IMR-90 (cell line): ENCODE measurements at regions not wholly inside any gene's neighbourhood (a gene's known extent, or its start where the extent isn't known, plus 50 kb on each side); places are given as distances from the start of the nearest gene placed in this dataset.

Experiments
- ATAC-seq: fragments of 200-7000 bp; cut with Tn5 transposase; 2 replicates; pipeline ENCODE4 v1.9.1; 2020; ENCODE audit warnings: low read depth, mild to moderate bottlenecking, moderate library complexity
- BruUV-seq: library from RNA; stranded (reverse); fragments of 400-500 nt; replicated peaks from 2 replicates; lab custom pipeline; 2021; lab: Mats Ljungman, UMichigan
- CTCF ChIA-PET: fragments of 300-600 bp; formaldehyde crosslinking; extraction: SDS; loops from one replicate; lab custom pipeline; 2021; ENCODE audit warnings: antibody characterized with exemption; lab: Yijun Ruan, JAX
- POLR2A ChIA-PET: fragments of 300-600 bp; sonication (Branson Sonifier 250); formaldehyde crosslinking; loops from one replicate; lab custom pipeline; 2022; ENCODE audit warnings: antibody characterized with exemption; ENCODE audit not compliant: unreplicated experiment; lab: Charles Lee
- DNase-seq: peaks from one replicate; pipeline ENCODE4 v3.0.0; 2013
- H2AFZ ChIP-seq: replicated peaks from 2 replicates; pipeline ENCODE3; 2013; ENCODE audit warnings: low read length, mild to moderate bottlenecking; ENCODE audit not compliant: poor library complexity
- H2AK5ac ChIP-seq: 2 replicates; pipeline ENCODE4 v1.6.1; 2013; ENCODE audit warnings: low read depth, low read length, inconsistent platforms
- H2AK9ac ChIP-seq: replicated peaks from 2 replicates; pipeline ENCODE3; 2013; ENCODE audit warnings: mild to moderate bottlenecking, low read depth, low read length, moderate library complexity; ENCODE audit not compliant: poor library complexity
- H2BK120ac ChIP-seq: 2 replicates; pipeline ENCODE4 v1.6.1; 2013; ENCODE audit warnings: low read depth, low read length, inconsistent platforms
- H2BK15ac ChIP-seq: 3 replicates; pipeline ENCODE4 v1.6.1; 2013; ENCODE audit warnings: low read depth, low read length, inconsistent platforms
- H2BK20ac ChIP-seq: 2 replicates; pipeline ENCODE4 v1.6.1; 2013; ENCODE audit warnings: low read depth, mild to moderate bottlenecking, inconsistent platforms, low read length, moderate library complexity
- H2BK5ac ChIP-seq: 2 replicates; pipeline ENCODE4 v1.6.1; 2013; ENCODE audit warnings: mild to moderate bottlenecking, low read depth, low read length, inconsistent platforms; ENCODE audit not compliant: poor library complexity, severe bottlenecking
- H3K14ac ChIP-seq: replicated peaks from 2 replicates; pipeline ENCODE4 v1.6.1; 2013; ENCODE audit warnings: low read depth, low read length, inconsistent platforms
- H3K18ac ChIP-seq: 2 replicates; pipeline ENCODE4 v1.6.1; 2013; ENCODE audit warnings: low read depth, low read length, control low read depth
- H3K23ac ChIP-seq: 2 replicates; pipeline ENCODE4 v1.6.1; 2013; ENCODE audit warnings: low read depth, low read length, inconsistent platforms
- H3K27ac ChIP-seq: 2 replicates; pipeline ENCODE4 v1.5.1; 2013; ENCODE audit warnings: mild to moderate bottlenecking, control low read depth, low read length; ENCODE audit not compliant: insufficient read depth
- H3K27me3 ChIP-seq: 2 replicates; pipeline ENCODE4 v1.6.1; 2013; ENCODE audit warnings: low read length; ENCODE audit not compliant: control insufficient read depth, insufficient read depth
- H3K36me3 ChIP-seq: 2 replicates; pipeline ENCODE4 v1.6.1; 2013; ENCODE audit warnings: low read length, mixed read lengths; ENCODE audit not compliant: control insufficient read depth, insufficient read depth
- H3K4ac ChIP-seq: 2 replicates; pipeline ENCODE4 v1.6.1; 2013; ENCODE audit warnings: low read depth, low read length, inconsistent platforms
- H3K4me1 ChIP-seq: 2 replicates; pipeline ENCODE4 v1.6.1; 2013; ENCODE audit warnings: low read length, mixed read lengths; ENCODE audit not compliant: control insufficient read depth, insufficient read depth
- H3K4me2 ChIP-seq: 2 replicates; pipeline ENCODE4 v1.6.1; 2013; ENCODE audit warnings: low read depth, mild to moderate bottlenecking, control low read depth, low read length, moderate library complexity
- H3K4me3 ChIP-seq: 2 replicates; pipeline ENCODE4 v1.5.1; 2013; ENCODE audit warnings: low read depth, mild to moderate bottlenecking, control low read depth, low read length, moderate library complexity; ENCODE audit not compliant: insufficient read depth
- H3K56ac ChIP-seq: 2 replicates; pipeline ENCODE4 v1.6.1; 2013; ENCODE audit warnings: low read length, inconsistent platforms; ENCODE audit not compliant: insufficient read depth; ENCODE audit errors: extremely low read depth
- H3K79me1 ChIP-seq, 2 experiments: 2 replicates each; pipeline ENCODE4 v1.6.1; 2013; ENCODE audit warnings: low read length in 2 of 2, inconsistent platforms in 1 of 2, low read depth in 1 of 2
- H3K9ac ChIP-seq: 2 replicates; pipeline ENCODE4 v1.6.1; 2013; ENCODE audit warnings: low read depth, low read length, control low read depth
- H3K9me1 ChIP-seq: 2 replicates; pipeline ENCODE4 v1.6.1; 2013; ENCODE audit warnings: low read length, inconsistent platforms; ENCODE audit not compliant: insufficient read depth
- H3K9me3 ChIP-seq: 2 replicates; pipeline ENCODE4 v1.6.1; 2013; ENCODE audit warnings: low read length; ENCODE audit not compliant: control insufficient read depth, insufficient read depth
- H4K20me1 ChIP-seq: 2 replicates; pipeline ENCODE4 v1.6.1; 2013; ENCODE audit warnings: low read length, inconsistent platforms; ENCODE audit not compliant: insufficient read depth
- H4K5ac ChIP-seq: 2 replicates; pipeline ENCODE4 v1.6.1; 2013; ENCODE audit warnings: mild to moderate bottlenecking, low read depth, low read length, control low read depth
- H4K8ac ChIP-seq, 2 experiments: 2 replicates each; pipeline ENCODE4 v1.6.1; 2013; ENCODE audit warnings: low read depth in 2 of 2, low read length in 2 of 2, control low read depth in 1 of 2, inconsistent platforms in 1 of 2
- H4K91ac ChIP-seq: 2 replicates; pipeline ENCODE4 v1.6.1; 2013; ENCODE audit warnings: low read depth, low read length, inconsistent platforms; ENCODE audit not compliant: insufficient read depth
- BHLHE40 ChIP-seq: fragments of 150-350 bp; IDR thresholded peaks from 2 replicates; pipeline ENCODE4 v1.6.1; 2016; ENCODE audit warnings: mild to moderate bottlenecking, low read depth, low read length
- CEBPB ChIP-seq: IDR thresholded peaks from 2 replicates; pipeline ENCODE4 v1.6.1; 2012; ENCODE audit warnings: low read depth, low read length, improper control_type of control experiment
- CHD1 ChIP-seq: IDR thresholded peaks from 2 replicates; pipeline ENCODE4 v1.6.1; 2012; ENCODE audit warnings: low read depth, low read length, improper control_type of control experiment
- FOS ChIP-seq: fragments of 150-350 bp; IDR thresholded peaks from 2 replicates; pipeline ENCODE4 v1.6.1; 2016; ENCODE audit warnings: low read depth, low read length
- MAFK ChIP-seq: IDR thresholded peaks from 2 replicates; pipeline ENCODE4 v1.6.1; 2012; ENCODE audit warnings: low read depth, low read length, improper control_type of control experiment
- MXI1 ChIP-seq: IDR thresholded peaks from 2 replicates; pipeline ENCODE4 v1.6.1; 2012; ENCODE audit warnings: low read depth, mild to moderate bottlenecking, low read length, moderate library complexity, borderline replicate concordance
- NFE2L2 ChIP-seq: fragments of 150-350 bp; IDR thresholded peaks from 2 replicates; pipeline ENCODE4 v1.6.1; 2016; ENCODE audit warnings: low read depth, mild to moderate bottlenecking, low read length
- POLR2A ChIP-seq: IDR thresholded peaks from 2 replicates; pipeline ENCODE4 v1.6.1; 2012; ENCODE audit warnings: mild to moderate bottlenecking, low read depth, low read length
- RAD21 ChIP-seq: IDR thresholded peaks from 2 replicates; pipeline ENCODE4 v1.6.1; 2012; ENCODE audit warnings: low read length, improper control_type of control experiment
- RCOR1 ChIP-seq: IDR thresholded peaks from 2 replicates; pipeline ENCODE4 v1.6.1; 2012; ENCODE audit warnings: mild to moderate bottlenecking, low read length, improper control_type of control experiment; ENCODE audit not compliant: insufficient replicate concordance
- RFX5 ChIP-seq: IDR thresholded peaks from 2 replicates; pipeline ENCODE4 v1.8.0; 2012; ENCODE audit warnings: low read depth, mild to moderate bottlenecking, low read length, moderate library complexity
- whole genome bisulfite sequencing, 2 experiments: methylation state at CpG; one replicate each; pipeline versions ENCODE4 v1.1.5 to v1.1.7; 2013; ENCODE audit warnings: missing lambda C conversion rate in 2 of 2; ENCODE audit not compliant: insufficient read length in 1 of 2; ENCODE audit errors: extremely low coverage in 2 of 2; 5-methylcytosine and 5-hydroxymethylcytosine counted together
- dilution Hi-C: fragments of 300-500 bp; cut with HindIII; formaldehyde crosslinking; loops from one replicate; pipeline ENCODE4 v1.14.3; 2018; ENCODE audit warnings: low sequenced_read_pairs; ENCODE audit not compliant: unreplicated experiment
- in situ Hi-C: fragments of 300-500 bp; cut with MboI; formaldehyde crosslinking; loops from 3 replicates; pipeline ENCODE4 v1.14.3; 2019; ENCODE audit warnings: low sequenced_read_pairs, inconsistent platforms, mixed read lengths
- intact Hi-C: fragments of 100-400 bp; cut with micrococcal nuclease; formaldehyde crosslinking; loops from 2 replicates; pipeline ENCODE4 v1.10.0; 2022
- TF ChIP-seq, protein P1 (sequence below): conservative IDR thresholded peaks from 2 replicates; pipeline ENCODE4 v1.5.1; 2012; ENCODE audit warnings: mild to moderate bottlenecking, low read depth, low read length, improper control_type of control experiment
- TF ChIP-seq, protein P2 (sequence below): fragments of 150-350 bp; IDR thresholded peaks from 2 replicates; pipeline ENCODE4 v1.6.1; 2017; ENCODE audit warnings: mild to moderate bottlenecking, antibody characterized with exemption, low read length, low read depth
- TF ChIP-seq, protein P3 (sequence below): fragments of 150-350 bp; IDR thresholded peaks from 2 replicates; pipeline ENCODE4 v1.6.1; 2016; ENCODE audit warnings: low read depth, mild to moderate bottlenecking, low read length, moderate library complexity, borderline replicate concordance

DNA sequence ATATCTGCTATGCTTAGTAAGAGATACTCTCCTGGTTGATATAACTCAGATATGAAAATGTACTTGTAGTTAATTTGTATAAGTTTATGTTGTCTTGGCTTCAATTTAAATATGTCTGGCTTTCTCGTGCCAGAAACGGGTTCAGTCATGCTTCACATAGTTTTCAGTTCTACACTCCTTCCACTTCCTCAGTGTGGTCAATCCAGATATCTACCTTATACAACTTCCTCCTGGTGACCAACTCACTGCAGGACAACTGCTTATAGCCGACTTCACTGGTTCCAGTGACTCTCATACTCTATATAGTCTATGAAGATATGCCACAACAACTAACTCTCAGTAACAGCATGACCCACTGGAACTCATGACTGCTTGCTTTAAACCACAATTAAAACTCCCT, 690.4 kb downstream of the SLCO4C1 start:
- BruUV-seq = no TSS peak
- Histone ChIP-seq H2BK20ac (no peak overlapping the region), H3K36me3 (no peaks in the 10 kb centered on the region), H3K4ac (no peak overlapping the region), H4K8ac (no peak overlapping the region), H2AK9ac (no peak overlapping the region), H3K4me3 (no peak overlapping the region), H3K79me1 (no peaks in the 10 kb centered on the region), H3K27me3 (no peaks in the 10 kb centered on the region), H2AFZ (no peak overlapping the region), H3K18ac (no peak overlapping the region), H3K9me3 (peaks cover 2% of the 10 kb centered on the region), H3K4me1 (no peaks in the 10 kb centered on the region), H4K5ac (no peak overlapping the region), H3K23ac (no peak overlapping the region), H2BK5ac (no peak overlapping the region), H3K27ac (no peak overlapping the region), H4K20me1 (no peaks in the 10 kb centered on the region), H2AK5ac (no peak overlapping the region), H3K9me1 (no peaks in the 10 kb centered on the region), H3K56ac (no peak overlapping the region), H3K14ac (no peak overlapping the region), H3K4me2 (no peak overlapping the region), H2BK15ac (no peak overlapping the region), H2BK120ac (no peak overlapping the region), H4K91ac (no peak overlapping the region), H3K9ac (no peak overlapping the region)
- dilution Hi-C loops (no loop called here), intact Hi-C loops (no loop called here), in situ Hi-C loops (no loop called here)
- TF ChIP-seq, protein P1, sequence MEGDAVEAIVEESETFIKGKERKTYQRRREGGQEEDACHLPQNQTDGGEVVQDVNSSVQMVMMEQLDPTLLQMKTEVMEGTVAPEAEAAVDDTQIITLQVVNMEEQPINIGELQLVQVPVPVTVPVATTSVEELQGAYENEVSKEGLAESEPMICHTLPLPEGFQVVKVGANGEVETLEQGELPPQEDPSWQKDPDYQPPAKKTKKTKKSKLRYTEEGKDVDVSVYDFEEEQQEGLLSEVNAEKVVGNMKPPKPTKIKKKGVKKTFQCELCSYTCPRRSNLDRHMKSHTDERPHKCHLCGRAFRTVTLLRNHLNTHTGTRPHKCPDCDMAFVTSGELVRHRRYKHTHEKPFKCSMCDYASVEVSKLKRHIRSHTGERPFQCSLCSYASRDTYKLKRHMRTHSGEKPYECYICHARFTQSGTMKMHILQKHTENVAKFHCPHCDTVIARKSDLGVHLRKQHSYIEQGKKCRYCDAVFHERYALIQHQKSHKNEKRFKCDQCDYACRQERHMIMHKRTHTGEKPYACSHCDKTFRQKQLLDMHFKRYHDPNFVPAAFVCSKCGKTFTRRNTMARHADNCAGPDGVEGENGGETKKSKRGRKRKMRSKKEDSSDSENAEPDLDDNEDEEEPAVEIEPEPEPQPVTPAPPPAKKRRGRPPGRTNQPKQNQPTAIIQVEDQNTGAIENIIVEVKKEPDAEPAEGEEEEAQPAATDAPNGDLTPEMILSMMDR = no peak
- no peak for TF ChIP-seq CEBPB
- no peak for TF ChIP-seq RCOR1
- TF ChIP-seq MAFK = no peak
- no peak for TF ChIP-seq NFE2L2
- TF ChIP-seq POLR2A = no peak
- TF ChIP-seq, protein P2, sequence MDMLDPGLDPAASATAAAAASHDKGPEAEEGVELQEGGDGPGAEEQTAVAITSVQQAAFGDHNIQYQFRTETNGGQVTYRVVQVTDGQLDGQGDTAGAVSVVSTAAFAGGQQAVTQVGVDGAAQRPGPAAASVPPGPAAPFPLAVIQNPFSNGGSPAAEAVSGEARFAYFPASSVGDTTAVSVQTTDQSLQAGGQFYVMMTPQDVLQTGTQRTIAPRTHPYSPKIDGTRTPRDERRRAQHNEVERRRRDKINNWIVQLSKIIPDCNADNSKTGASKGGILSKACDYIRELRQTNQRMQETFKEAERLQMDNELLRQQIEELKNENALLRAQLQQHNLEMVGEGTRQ = no peak
- TF ChIP-seq, protein P3, sequence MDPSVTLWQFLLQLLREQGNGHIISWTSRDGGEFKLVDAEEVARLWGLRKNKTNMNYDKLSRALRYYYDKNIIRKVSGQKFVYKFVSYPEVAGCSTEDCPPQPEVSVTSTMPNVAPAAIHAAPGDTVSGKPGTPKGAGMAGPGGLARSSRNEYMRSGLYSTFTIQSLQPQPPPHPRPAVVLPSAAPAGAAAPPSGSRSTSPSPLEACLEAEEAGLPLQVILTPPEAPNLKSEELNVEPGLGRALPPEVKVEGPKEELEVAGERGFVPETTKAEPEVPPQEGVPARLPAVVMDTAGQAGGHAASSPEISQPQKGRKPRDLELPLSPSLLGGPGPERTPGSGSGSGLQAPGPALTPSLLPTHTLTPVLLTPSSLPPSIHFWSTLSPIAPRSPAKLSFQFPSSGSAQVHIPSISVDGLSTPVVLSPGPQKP = no peak
- no peak for TF ChIP-seq CHD1
- no peak for TF ChIP-seq MXI1
- TF ChIP-seq RAD21 = no peak
- TF ChIP-seq BHLHE40 = no peak
- TF ChIP-seq FOS = no peak
- TF ChIP-seq RFX5 = no peak
- ATAC-seq (no peak), DNase-seq (no peak)
- WGBS, 2 experiments = no CpG with 5 or more reads among the region's 3 CpGs
- ChIA-PET POLR2A (no interaction called here), CTCF (no interaction called here)
